Small intestine (tissue), 7 donors: ENCODE measurements at regions not wholly inside any gene's neighbourhood (a gene's known extent, or its start where the extent isn't known, plus 50 kb on each side); places are given as distances from the start of the nearest gene placed in this dataset.

Experiments used
- DNase-seq, 2 donors: peaks; one replicate each; pipeline versions ENCODE4 v3.0.0 to v3.0.0-alpha.2; 2013
- FAIRE-seq: peaks from 2 replicates; lab custom pipeline; 2012; peaks lifted over from hg19 to GRCh38; lab: Jason Lieb, UNC
- H3K27ac ChIP-seq, 3 donors: one replicate each; pipeline ENCODE4 v1.5.1; 2013; ENCODE audit warnings: low read length in 2 of 3, mild to moderate bottlenecking in 2 of 3, control low read depth in 1 of 3, inconsistent platforms in 1 of 3, low read depth in 1 of 3, moderate library complexity in 1 of 3
- H3K27me3 ChIP-seq, 3 donors: one replicate each; pipeline ENCODE4 v1.6.1; 2013; ENCODE audit warnings: low read length in 3 of 3, inconsistent platforms in 1 of 3; ENCODE audit not compliant: control insufficient read depth in 3 of 3, insufficient read depth in 3 of 3
- H3K36me3 ChIP-seq, 3 donors: one replicate each; pipeline ENCODE4 v1.6.1; 2013; ENCODE audit warnings: low read length in 3 of 3, inconsistent platforms in 1 of 3, low read depth in 1 of 3, mild to moderate bottlenecking in 1 of 3, moderate library complexity in 1 of 3; ENCODE audit not compliant: control insufficient read depth in 3 of 3, insufficient read depth in 2 of 3
- H3K4me1 ChIP-seq, 3 donors: one replicate each; pipeline ENCODE4 v1.6.1; 2013; ENCODE audit warnings: low read length in 2 of 3, inconsistent platforms in 1 of 3, low read depth in 1 of 3, mild to moderate bottlenecking in 1 of 3, moderate library complexity in 1 of 3; ENCODE audit not compliant: control insufficient read depth in 3 of 3, insufficient read depth in 2 of 3
- H3K4me3 ChIP-seq, 3 donors: one replicate each; pipeline ENCODE4 v1.5.1; 2013; ENCODE audit warnings: low read length in 3 of 3, control low read depth in 1 of 3, inconsistent platforms in 1 of 3, low read depth in 1 of 3, mild to moderate bottlenecking in 1 of 3, moderate library complexity in 1 of 3
- H3K9me3 ChIP-seq, 2 donors: one replicate each; pipeline ENCODE4 v1.6.1; 2013; ENCODE audit warnings: low read depth in 1 of 2, low read length in 1 of 2; ENCODE audit not compliant: control insufficient read depth in 2 of 2, insufficient read depth in 1 of 2
- WGBS, 3 donors: extraction: QIAGEN DNeasy Blood & Tissue Kit; methylation state at CpG; one replicate each; pipeline ENCODE4 v1.1.7; 2013; 5-methylcytosine and 5-hydroxymethylcytosine counted together
- donor health status: healthy with polysubstance abuse.
- donor health status: control.
- donor health status: control.
- donor health status: Bipolar disorder and iron deficiency.
- donor health status: healthy.

DNA sequence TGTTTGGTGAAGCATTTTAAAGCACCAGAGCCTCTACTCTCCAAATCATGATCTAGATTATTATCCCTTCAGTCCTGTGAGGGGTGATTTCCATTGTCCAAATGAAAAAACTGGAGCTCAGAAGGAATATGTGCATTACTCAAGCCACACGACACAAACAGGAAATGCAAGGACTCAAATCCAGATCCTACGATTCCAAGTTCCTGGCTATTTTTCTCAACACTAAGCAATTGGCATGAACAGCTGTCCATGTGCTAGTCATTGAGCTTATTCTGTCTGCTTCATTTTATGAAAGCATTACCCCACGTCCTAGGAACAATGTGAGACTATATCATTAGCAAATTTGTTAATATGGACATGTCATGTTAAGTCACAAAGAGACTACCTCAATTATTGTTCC, 273.1 kb upstream of the LYPLAL1 start:
- DNase-seq (no peak), FAIRE-seq (no peak)
- H3K9me3 ChIP-seq = no peaks in the 10 kb centered on the region
- 54 to 67% (median 64%) methylated on average over 3 of the region's 3 CpGs for WGBS, 3 donors
- no peaks in the 10 kb centered on the region for H3K4me1 ChIP-seq
- H3K27ac ChIP-seq = no peak overlapping the region
- no peak overlapping the region for H3K4me3 ChIP-seq
- no peaks in the 10 kb centered on the region for H3K36me3 ChIP-seq
- no peaks in the 10 kb centered on the region for H3K27me3 ChIP-seq

DNA sequence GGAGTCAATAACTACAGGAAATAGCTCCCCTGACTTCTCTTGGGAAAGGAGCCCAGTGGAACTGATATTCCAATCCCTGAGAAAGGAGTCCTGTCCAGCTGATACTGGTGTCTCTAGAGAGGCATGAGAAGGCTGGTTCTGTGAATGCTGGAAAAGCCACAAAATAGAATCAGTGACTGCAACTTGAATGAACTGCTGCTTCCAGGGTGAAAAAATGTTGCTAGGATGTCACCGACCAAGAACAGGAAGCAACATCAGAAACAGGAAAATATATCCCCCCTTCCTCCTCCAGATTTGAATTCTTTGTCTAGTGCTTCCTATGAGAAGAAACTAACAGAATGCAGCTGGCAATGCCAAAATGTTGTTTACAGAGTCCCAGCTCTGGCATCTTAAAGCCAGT, 269.3 kb upstream of the LYPLAL1 start:
- 41 to 71% (median 45%) methylated on average over 1 of the region's 1 CpG for WGBS, 3 donors
- Histone ChIP-seq H3K9me3 (no peaks in the 10 kb centered on the region), H3K4me1 (no peaks in the 10 kb centered on the region), H3K4me3 (no peak overlapping the region), H3K27me3 (no peaks in the 10 kb centered on the region), H3K27ac (no peak overlapping the region), H3K36me3 (no peaks in the 10 kb centered on the region)
- FAIRE-seq (no peak), DNase-seq (no peak)

DNA sequence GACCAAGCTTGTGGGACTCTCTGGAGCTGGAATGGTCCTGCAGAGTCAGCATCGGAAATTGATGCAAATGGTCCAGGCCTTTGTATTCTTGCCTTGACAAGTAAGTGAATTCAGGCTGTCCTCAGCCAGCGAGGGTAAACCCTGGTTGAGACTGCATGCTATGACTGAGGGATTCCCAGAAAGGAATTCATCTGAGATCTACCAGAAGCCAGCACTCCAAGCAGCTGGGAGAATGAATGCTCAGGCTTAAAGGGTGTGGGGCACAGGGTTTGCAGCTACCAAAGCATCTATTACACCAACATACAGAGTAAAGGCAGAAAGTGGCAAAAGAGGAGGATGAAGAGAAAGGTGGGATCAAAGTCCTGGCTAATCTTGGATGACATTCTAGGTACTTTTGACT, 257.0 kb upstream of the LYPLAL1 start:
- Histone ChIP-seq H3K9me3 (no peaks in the 10 kb centered on the region), H3K4me1 (no peaks in the 10 kb centered on the region), H3K4me3 (no peak overlapping the region), H3K27me3 (peaks cover 0 to 2% (median 0%) of the 10 kb centered on the region in 3 donors), H3K36me3 (no peaks in the 10 kb centered on the region), H3K27ac (no peak overlapping the region)
- WGBS, 3 donors = 68 to 81% (median 77%) methylated on average over 2 of the region's 2 CpGs
- FAIRE-seq (no peak), DNase-seq (no peak)

DNA sequence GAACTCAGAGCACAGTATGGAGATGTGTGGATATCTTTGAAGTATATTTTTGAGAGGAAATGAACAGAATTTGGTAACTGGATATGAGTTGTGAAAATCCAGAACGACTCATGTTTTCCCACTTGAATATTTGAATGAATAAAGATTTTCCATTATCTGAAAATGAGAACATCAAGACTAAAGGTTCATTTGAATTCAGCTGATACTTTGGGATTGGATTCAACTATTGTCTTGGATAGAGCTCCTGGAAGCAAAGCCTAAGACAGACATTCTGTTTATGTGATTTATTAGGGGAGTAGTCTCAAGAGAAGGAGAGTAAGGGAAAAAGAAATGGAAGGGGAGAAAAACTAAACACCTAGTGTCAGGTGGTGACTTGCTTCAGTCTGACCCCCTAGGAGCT, 256.0 kb upstream of the LYPLAL1 start:
- WGBS, 3 donors = 46 to 54% (median 51%) methylated on average over 1 of the region's 1 CpG
- Histone ChIP-seq H3K4me1 (no peaks in the 10 kb centered on the region), H3K27me3 (peaks cover 0 to 2% (median 0%) of the 10 kb centered on the region in 3 donors), H3K27ac (no peak overlapping the region), H3K9me3 (no peaks in the 10 kb centered on the region), H3K36me3 (no peaks in the 10 kb centered on the region), H3K4me3 (no peak overlapping the region)
- no peak for FAIRE-seq
- DNase-seq = no peak

DNA sequence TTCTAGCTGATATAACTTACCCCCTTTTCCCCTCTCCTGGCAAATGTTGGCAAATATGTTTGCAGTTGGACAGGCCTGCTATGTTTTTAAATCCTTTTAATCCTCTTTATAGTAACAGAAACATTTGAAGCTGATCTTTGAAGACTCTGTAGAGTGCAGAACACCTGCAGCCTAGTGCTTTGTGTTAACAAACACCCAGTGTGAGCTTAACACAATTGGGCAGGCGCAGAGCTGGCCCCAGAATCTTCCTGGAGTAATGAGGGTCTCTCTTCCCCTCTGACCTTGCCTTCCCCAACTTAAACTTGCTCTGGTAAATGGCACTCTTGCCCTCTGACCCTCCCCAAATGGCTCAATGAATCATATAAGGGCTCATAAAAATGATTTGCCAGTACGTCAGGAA, 247.9 kb upstream of the LYPLAL1 start:
- WGBS, 3 donors = 50 to 79% (median 55%) methylated on average over 2 of the region's 2 CpGs

DNA sequence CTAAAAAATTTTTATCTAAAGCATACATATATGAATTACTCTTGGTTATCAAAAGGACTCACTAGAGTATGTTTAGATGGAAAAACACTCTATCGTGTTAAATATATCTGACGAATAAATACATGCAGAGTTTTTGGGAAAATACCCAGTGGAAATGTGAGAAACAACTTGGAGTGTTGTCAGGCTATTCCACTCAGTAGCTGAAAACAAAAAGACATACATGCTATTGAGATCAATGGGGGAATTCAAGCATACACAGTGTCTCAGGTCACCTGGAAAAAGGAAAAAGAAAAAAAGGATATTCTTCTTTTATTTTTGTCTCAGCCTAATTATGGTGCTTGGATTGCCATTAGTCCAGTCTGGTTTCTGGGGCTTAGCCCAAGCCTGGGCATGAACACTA, 247.0 kb upstream of the LYPLAL1 start:
- no peak for FAIRE-seq
- Histone ChIP-seq H3K27ac (no peak overlapping the region), H3K36me3 (no peaks in the 10 kb centered on the region), H3K4me1 (no peaks in the 10 kb centered on the region), H3K9me3 (no peaks in the 10 kb centered on the region), H3K4me3 (no peak overlapping the region), H3K27me3 (no peaks in the 10 kb centered on the region)
- WGBS, 3 donors = 69 to 92% (median 85%) methylated on average over 2 of the region's 2 CpGs
- no peak for DNase-seq

More for the DNA sequence above, 247.9 kb upstream of the LYPLAL1 start:
- H3K36me3 ChIP-seq = no peaks in the 10 kb centered on the region
- no peaks in the 10 kb centered on the region for H3K4me1 ChIP-seq
- DNase-seq (no peak), FAIRE-seq (no peak)
- H3K9me3 ChIP-seq = no peaks in the 10 kb centered on the region
- no peaks in the 10 kb centered on the region for H3K27me3 ChIP-seq
- no peak overlapping the region for H3K27ac ChIP-seq
- no peak overlapping the region for H3K4me3 ChIP-seq

DNA sequence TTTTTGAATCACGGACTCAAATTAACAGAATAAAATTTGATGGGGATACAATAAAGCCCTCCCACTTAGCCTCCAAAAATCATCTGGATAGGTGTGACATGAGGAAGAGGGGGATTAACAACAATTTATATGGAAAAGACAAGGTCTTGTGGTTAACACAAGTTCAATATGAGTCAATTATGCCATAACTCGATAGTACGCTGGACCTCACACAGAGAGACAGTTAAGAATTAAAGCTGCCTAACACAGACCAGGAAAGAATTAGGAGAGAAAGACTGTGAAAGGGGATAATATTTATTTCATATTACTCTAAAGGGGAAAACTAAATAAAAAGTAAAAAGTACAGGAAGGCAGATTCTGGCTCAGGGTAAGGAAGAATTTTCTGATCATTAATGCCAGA, 243.7 kb upstream of the LYPLAL1 start:
- Histone ChIP-seq H3K4me3 (no peak overlapping the region), H3K27me3 (no peaks in the 10 kb centered on the region), H3K36me3 (no peaks in the 10 kb centered on the region), H3K4me1 (no peaks in the 10 kb centered on the region), H3K27ac (no peak overlapping the region), H3K9me3 (no peaks in the 10 kb centered on the region)
- 85 to 86% (median 85%) methylated on average over 3 of the region's 3 CpGs for WGBS, 3 donors
- FAIRE-seq (no peak), DNase-seq (no peak)

DNA sequence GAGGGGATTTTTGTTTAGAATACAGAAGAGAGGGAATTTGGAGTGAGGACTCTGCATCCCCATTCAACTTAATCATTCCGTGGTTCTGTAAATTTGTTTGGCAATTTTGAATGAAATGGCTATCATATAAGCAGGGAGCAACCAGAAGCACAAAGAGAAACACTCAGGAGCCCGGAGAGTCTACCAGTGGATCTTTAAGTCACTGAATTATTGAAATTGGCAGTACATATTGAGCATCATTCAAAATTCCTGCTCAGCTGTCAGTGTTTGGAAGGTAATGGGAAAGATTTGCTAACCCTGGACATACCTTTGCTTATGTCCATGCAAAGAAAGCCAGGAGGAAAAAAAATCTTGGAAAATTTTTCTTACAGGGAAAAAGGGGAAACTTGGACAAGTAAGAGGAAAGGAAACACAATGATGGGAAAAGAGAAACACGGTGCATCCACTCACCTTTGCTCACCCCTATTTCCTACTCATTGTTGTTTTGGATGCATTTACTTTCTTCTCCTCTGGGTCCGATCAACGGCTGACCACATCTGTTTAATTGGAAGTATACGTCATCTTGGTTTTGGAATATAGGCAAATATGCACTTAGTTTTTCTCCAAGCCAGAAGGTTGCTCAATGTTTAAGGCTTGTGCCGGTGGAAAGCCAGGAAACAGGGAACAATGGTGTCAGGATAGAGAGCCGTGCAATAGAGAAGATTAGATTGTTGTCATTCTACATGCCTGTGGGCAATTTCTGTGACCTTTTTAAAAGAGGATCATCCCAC, 243.0 kb upstream of the LYPLAL1 start:
- Histone ChIP-seq H3K9me3 (no peaks in the 10 kb centered on the region), H3K4me1 (no peaks in the 10 kb centered on the region), H3K4me3 (no peak overlapping the region), H3K27me3 (no peaks in the 10 kb centered on the region), H3K27ac (no peak overlapping the region), H3K36me3 (no peaks in the 10 kb centered on the region)
- FAIRE-seq = no peak
- 41 to 67% (median 55%) methylated on average over 8 of the region's 8 CpGs for WGBS, 3 donors
- DNase-seq = no peak

DNA sequence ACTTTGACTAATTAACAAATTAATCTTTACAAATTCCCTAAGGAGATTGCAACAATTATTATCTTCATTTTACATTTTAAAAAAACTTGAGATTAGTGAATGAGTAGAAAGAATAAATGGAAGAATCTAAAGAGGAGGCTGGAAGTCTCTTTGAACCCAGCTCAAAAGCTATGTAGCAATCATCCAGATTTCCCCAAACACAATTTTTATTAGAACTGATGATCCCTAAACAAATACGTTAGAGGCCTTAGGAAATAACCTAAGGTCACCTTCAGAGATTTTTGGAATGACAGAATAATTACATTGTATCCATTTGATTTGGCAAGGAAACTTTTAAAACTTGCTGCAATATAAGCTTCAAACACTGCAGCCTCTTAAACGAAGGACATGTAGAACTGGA, 242.4 kb upstream of the LYPLAL1 start:
- no peak for FAIRE-seq
- Histone ChIP-seq H3K9me3 (no peaks in the 10 kb centered on the region), H3K4me3 (no peak overlapping the region), H3K27ac (no peak overlapping the region), H3K36me3 (no peaks in the 10 kb centered on the region), H3K4me1 (no peaks in the 10 kb centered on the region), H3K27me3 (no peaks in the 10 kb centered on the region)
- no peak for DNase-seq
- 50 to 66% (median 55%) methylated on average over 2 of the region's 2 CpGs for WGBS, 3 donors
